Heart right ventricle (tissue), 16 donors: ENCODE measurements at regions not wholly inside any gene's neighbourhood (a gene's known extent, or its start where the extent isn't known, plus 50 kb on each side); places are given as distances from the start of the nearest gene placed in this dataset.

Source experiments
- ATAC-seq, 8 donors: fragments of 200-7000 bp; cut with Tn5 transposase; one replicate each; pipeline ENCODE4 v1.9.1; 2020; ENCODE audit warnings: mild to moderate bottlenecking in 8 of 8, moderate library complexity in 8 of 8, moderate number of reproducible peaks in 1 of 8
- DNase-seq, 2 donors: peaks; one replicate each; pipeline ENCODE4 v3.0.0-alpha.2; 2020
- H3K27ac ChIP-seq, 10 donors: fragments of 200-600 bp; sonication (generic) in 2 of 10; one replicate each; pipeline versions ENCODE4 v1.5.0 to v1.8.0; 2020 to 2022; ENCODE audit warnings: mild to moderate bottlenecking in 3 of 10
- H3K27me3 ChIP-seq, 7 donors: fragments of 200-600 bp; one replicate each; pipeline ENCODE4 v1.8.0; 2021 to 2022; ENCODE audit warnings: mild to moderate bottlenecking in 2 of 7
- H3K36me3 ChIP-seq, 9 donors: fragments of 200-600 bp; sonication (generic) in 1 of 9; one replicate each; pipeline versions ENCODE4 v1.5.0 to v1.8.0; 2020 to 2022; ENCODE audit warnings: mild to moderate bottlenecking in 2 of 9
- H3K4me1 ChIP-seq, 9 donors: fragments of 200-600 bp; sonication (generic) in 1 of 9; one replicate each; pipeline versions ENCODE4 v1.5.0 to v1.8.0; 2020 to 2022; ENCODE audit warnings: mild to moderate bottlenecking in 4 of 9
- H3K4me3 ChIP-seq, 10 donors: fragments of 200-600 bp; sonication (generic) in 2 of 10; one replicate each; pipeline versions ENCODE4 v1.5.0 to v1.8.0; 2020 to 2022; ENCODE audit warnings: mild to moderate bottlenecking in 7 of 10, moderate library complexity in 2 of 10
- H3K9me3 ChIP-seq, 11 donors: fragments of 200-600 bp in 10 of 11; sonication (generic) in 2 of 11; one replicate each; pipeline versions ENCODE4 v1.5.0 to v1.8.0; 2013 to 2022; ENCODE audit warnings: mild to moderate bottlenecking in 2 of 11, control low read depth in 1 of 11, moderate library complexity in 1 of 11
- WGBS, 2 donors: extraction: QIAGEN DNeasy Blood & Tissue Kit; methylation state at CpG; one replicate each; pipeline ENCODE4 v1.1.7; 2013; ENCODE audit warnings: inconsistent platforms in 1 of 2; 5-methylcytosine and 5-hydroxymethylcytosine counted together
- intact Hi-C, 10 donors: fragments of 100-400 bp; cut with DNase I; formaldehyde crosslinking; loops; one replicate each; pipeline versions ENCODE4 v1.11.1 to v1.14.2; 2022
- TF ChIP-seq, protein P1 (sequence below), 9 donors: fragments of 200-600 bp; sonication (generic) in 2 of 9; IDR thresholded peaks; one replicate each; pipeline versions ENCODE4 v1.5.0 to v1.8.0; 2021 to 2022; ENCODE audit warnings: antibody characterized with exemption in 9 of 9, mild to moderate bottlenecking in 5 of 9, moderate library complexity in 1 of 9
- donor health status: Arrhythmogenic right ventricular cardiomyopathy.
- donor health status: ischemic (EF 13 %, LVEDD 7.1; RV severe dilation, severe dysfunction).
- donor health status: healthy with polysubstance abuse.
- donor health status: DM: no; HTN: yes; CAD: no.
- donor health status: DM: no; HTN: no; CAD: no.
- donor health status: ischemic (EF 25% LVEDD 6.9; RV normal size, moderate dysfunction).
- donor health status: ischemic (EF 25% LVEDD 5.7; RV mildly dilated, moderate dysfunction).
- donor health status: healthy.
- donor health status: DM: yes; HTN: yes; CAD: no.
- donor health status: Ischemic cardiomyopathy.
- donor health status: ischemic (EF 35%, LVEDD 5.7; RV mildly dilated, moderate dysfunction).
- donor health status: nonischemic (EF 11% LVEDD 7.7; RV severe dilation, severe dysfunction).
- donor health status: DM: yes; HTN: yes; CAD: no.
- donor health status: PGD.
- donor health status: ischemic (EF 29% LVEDD 5.4; RV normal size, mild dysfunction).
- donor health status: nonischemic (EF 23%, LVEDD 6.1; RV moderate dilation, normal function).

DNA sequence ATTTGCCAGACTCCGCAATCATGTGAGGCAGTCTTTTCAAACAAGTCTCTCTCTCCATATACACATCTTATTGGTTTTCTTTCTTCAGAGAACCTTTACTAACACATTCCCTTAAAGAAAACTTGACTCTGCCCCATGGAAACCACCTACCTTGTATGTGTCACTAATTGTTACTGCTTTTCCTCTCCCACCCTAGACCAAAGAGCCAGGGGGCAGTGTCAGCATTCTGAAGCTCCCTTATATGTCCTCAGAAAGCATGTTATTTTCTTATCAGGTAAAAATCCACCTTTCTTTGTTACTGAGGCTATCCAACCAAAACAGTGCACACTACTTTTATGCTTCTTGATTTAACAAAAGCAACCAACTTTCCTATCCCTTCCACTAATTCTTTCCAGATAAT lies 98.9 kb upstream of the SLC5A9 start:
- ATAC-seq (no peak), DNase-seq (no peak)
- Histone ChIP-seq H3K27ac (no peak overlapping the region), H3K36me3 (no peaks in the 10 kb centered on the region), H3K9me3 (no peaks in the 10 kb centered on the region), H3K4me1 (no peaks in the 10 kb centered on the region), H3K27me3 (peaks cover 0 to 12% (median 0%) of the 10 kb centered on the region in 7 donors), H3K4me3 (no peak overlapping the region)
- WGBS, 2 donors, result 97 to 100% methylated on average over 1 of the region's 1 CpG
- intact Hi-C loops, result no loop called here
- TF ChIP-seq, protein P1, sequence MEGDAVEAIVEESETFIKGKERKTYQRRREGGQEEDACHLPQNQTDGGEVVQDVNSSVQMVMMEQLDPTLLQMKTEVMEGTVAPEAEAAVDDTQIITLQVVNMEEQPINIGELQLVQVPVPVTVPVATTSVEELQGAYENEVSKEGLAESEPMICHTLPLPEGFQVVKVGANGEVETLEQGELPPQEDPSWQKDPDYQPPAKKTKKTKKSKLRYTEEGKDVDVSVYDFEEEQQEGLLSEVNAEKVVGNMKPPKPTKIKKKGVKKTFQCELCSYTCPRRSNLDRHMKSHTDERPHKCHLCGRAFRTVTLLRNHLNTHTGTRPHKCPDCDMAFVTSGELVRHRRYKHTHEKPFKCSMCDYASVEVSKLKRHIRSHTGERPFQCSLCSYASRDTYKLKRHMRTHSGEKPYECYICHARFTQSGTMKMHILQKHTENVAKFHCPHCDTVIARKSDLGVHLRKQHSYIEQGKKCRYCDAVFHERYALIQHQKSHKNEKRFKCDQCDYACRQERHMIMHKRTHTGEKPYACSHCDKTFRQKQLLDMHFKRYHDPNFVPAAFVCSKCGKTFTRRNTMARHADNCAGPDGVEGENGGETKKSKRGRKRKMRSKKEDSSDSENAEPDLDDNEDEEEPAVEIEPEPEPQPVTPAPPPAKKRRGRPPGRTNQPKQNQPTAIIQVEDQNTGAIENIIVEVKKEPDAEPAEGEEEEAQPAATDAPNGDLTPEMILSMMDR (IDR thresholded peaks at IDR 0.05), result no peak

DNA sequence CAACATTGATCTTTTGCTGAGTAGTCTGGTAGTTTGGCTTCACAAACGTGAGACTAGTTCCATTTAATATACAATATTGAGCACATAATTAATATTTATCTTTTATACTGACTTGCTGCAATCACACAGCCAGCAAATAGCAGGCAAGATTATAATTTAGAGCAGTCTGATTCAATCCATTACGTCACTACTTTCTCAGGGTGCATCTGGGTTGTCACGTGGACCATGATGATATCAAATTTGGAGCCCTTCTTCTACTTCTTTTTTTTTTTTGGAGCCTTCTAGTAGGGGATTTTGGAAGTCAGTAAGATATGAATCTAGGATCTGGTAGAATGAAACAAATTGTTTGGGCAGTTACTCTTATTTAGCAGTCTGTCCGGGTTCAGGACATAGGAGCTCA lies 100.6 kb upstream of the SLC5A9 start:
- no peaks in the 10 kb centered on the region for H3K36me3 ChIP-seq
- peaks cover 0 to 11% (median 4%) of the 10 kb centered on the region in 11 donors for H3K9me3 ChIP-seq
- TF ChIP-seq, protein P1 (IDR thresholded peaks at IDR 0.05), result no peak
- ATAC-seq, result no peak
- WGBS, 2 donors, result 61 to 76% methylated on average over 4 of the region's 4 CpGs
- peaks cover 0 to 12% (median 0%) of the 10 kb centered on the region in 7 donors for H3K27me3 ChIP-seq
- H3K27ac ChIP-seq, result no peak overlapping the region
- intact Hi-C loops, result loop anchor here in 1 of 10 donors (1.0 kb wide), 1 partner anchor 17 kb away; no protein-coding TSS in a partner anchor
- DNase-seq, result no peak
- no peaks in the 10 kb centered on the region for H3K4me1 ChIP-seq
- no peak overlapping the region for H3K4me3 ChIP-seq

GRCh38 chr1:48120621-48121020 lies 101.9 kb upstream of the SLC5A9 start:
- DNase-seq, result no peak
- Histone ChIP-seq H3K27me3 (peaks cover 0 to 12% (median 0%) of the 10 kb centered on the region in 7 donors), H3K4me1 (no peaks in the 10 kb centered on the region), H3K27ac (no peak overlapping the region), H3K36me3 (no peaks in the 10 kb centered on the region), H3K9me3 (peaks cover 0 to 15% (median 4%) of the 10 kb centered on the region in 11 donors), H3K4me3 (no peak overlapping the region)
- no peak for ATAC-seq
- intact Hi-C loops, result loop anchor here in 1 of 10 donors (1.0 kb wide), 1 partner anchor 15 kb away; no protein-coding TSS in a partner anchor
- TF ChIP-seq, protein P1 (IDR thresholded peaks at IDR 0.05), result no peak

DNA sequence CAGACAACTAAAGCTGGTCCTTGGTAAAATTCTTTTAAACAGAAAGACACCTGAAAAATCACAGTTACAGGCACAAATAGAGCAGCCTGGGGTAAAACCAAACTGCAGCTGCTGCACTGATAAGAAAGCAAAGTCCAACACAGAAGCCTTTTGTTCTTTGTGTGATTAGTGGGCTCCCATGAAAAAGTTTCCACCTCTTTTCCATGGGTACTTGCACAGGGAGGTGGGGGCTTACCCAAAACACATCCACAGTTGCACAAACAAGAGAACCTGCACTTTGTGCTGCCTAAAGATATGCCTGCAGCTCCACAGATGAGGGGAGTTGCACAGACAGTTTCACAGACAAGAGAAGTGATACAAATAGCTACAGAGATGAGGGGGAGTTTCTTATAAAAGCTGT lies 106.7 kb upstream of the SLC5A9 start:
- ATAC-seq, result no peak
- Histone ChIP-seq H3K27me3 (peaks cover 0 to 4% (median 0%) of the 10 kb centered on the region in 7 donors), H3K4me3 (no peak overlapping the region), H3K4me1 (no peaks in the 10 kb centered on the region), H3K27ac (no peak overlapping the region), H3K9me3 (peaks cover 0 to 15% (median 4%) of the 10 kb centered on the region in 11 donors), H3K36me3 (no peaks in the 10 kb centered on the region)
- intact Hi-C loops, result no loop called here
- DNase-seq, result no peak
- TF ChIP-seq, protein P1 (IDR thresholded peaks at IDR 0.05), result no peak
